ENCODE measurements at regions not wholly inside any gene's neighbourhood (a gene's known extent, or its start where the extent isn't known, plus 50 kb on each side); places are given as distances from the start of the nearest gene placed in this dataset.
A peak's percentile ranks its signal among the peaks of the same experiment; 100 is the strongest.

- H3K27ac Mint-ChIP-seq: no peak overlapping the region
- peaks cover 0 to 14% (median 4%) of the 10 kb centered on the region in 3 donors for H3K9me3 Mint-ChIP-seq
- H3K4me1 Mint-ChIP-seq: no peaks in the 10 kb centered on the region
- H3K27me3 Mint-ChIP-seq: no peaks in the 10 kb centered on the region
- no peaks in the 10 kb centered on the region for H3K36me3 Mint-ChIP-seq
- H3K4me3 Mint-ChIP-seq: no peak overlapping the region
These were observed 1781.9 kb upstream of the MIR17HG start for GRCh38 chr13:89565476-89566100.

- H3K4me1 Mint-ChIP-seq: peaks cover 0 to 2% (median 0%) of the 10 kb centered on the region in 3 donors
- peaks cover 0 to 17% (median 4%) of the 10 kb centered on the region in 3 donors for H3K9me3 Mint-ChIP-seq
- H3K27me3 Mint-ChIP-seq: no peaks in the 10 kb centered on the region
- no peak overlapping the region for H3K4me3 Mint-ChIP-seq
- H3K36me3 Mint-ChIP-seq: no peaks in the 10 kb centered on the region
- H3K27ac Mint-ChIP-seq: no peak overlapping the region
These were observed 1780.5 kb upstream of the MIR17HG start for GRCh38 chr13:89567025-89567424.

DNA sequence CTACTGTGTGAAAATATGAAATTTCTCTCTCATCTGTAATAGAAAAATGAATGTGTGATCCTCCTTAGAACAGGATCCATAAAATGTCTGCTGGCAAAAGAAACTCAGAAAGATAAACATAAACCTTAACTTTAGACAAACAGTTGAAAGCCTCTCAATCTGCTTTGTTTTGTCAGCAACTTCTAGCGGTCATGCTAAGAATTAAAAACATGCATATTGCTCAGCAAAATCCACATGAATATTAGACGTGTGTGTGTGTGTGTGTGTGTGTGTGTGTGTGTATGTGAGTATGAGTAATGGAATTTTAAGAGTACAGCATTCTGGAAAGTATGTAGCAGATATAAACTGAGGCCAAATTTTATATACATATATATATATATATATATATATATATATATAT, 1779.2 kb upstream of the MIR17HG start:
- H3K27ac Mint-ChIP-seq: no peak overlapping the region
- H3K9me3 Mint-ChIP-seq: peaks cover 0 to 12% (median 6%) of the 10 kb centered on the region in 3 donors
- no peaks in the 10 kb centered on the region for H3K36me3 Mint-ChIP-seq
- no peak overlapping the region for H3K4me3 Mint-ChIP-seq
- H3K27me3 Mint-ChIP-seq: no peaks in the 10 kb centered on the region
- peaks cover 0 to 2% (median 0%) of the 10 kb centered on the region in 3 donors for H3K4me1 Mint-ChIP-seq

GRCh38 chr13:89568746-89569145, 1778.7 kb upstream of the MIR17HG start:
- peaks cover 0 to 9% (median 6%) of the 10 kb centered on the region in 3 donors for H3K9me3 Mint-ChIP-seq
- H3K4me3 Mint-ChIP-seq: no peak overlapping the region
- H3K27me3 Mint-ChIP-seq: no peaks in the 10 kb centered on the region
- H3K36me3 Mint-ChIP-seq: no peaks in the 10 kb centered on the region
- no peak overlapping the region for H3K27ac Mint-ChIP-seq
- peaks cover 0 to 2% (median 0%) of the 10 kb centered on the region in 3 donors for H3K4me1 Mint-ChIP-seq

- Mint-ChIP-seq H3K27me3 (no peaks in the 10 kb centered on the region), H3K4me1 (peaks cover 0 to 2% (median 0%) of the 10 kb centered on the region in 3 donors), H3K4me3 (no peak overlapping the region), H3K9me3 (peaks cover 6 to 9% (median 7%) of the 10 kb centered on the region in 3 donors), H3K36me3 (no peaks in the 10 kb centered on the region), H3K27ac (no peak overlapping the region)
These were observed 1775.8 kb upstream of the MIR17HG start for GRCh38 chr13:89571676-89572075.

GRCh38 chr13:89574077-89574476, 1773.4 kb upstream of the MIR17HG start:
- Mint-ChIP-seq H3K36me3 (no peaks in the 10 kb centered on the region), H3K9me3 (peaks cover 7 to 9% (median 7%) of the 10 kb centered on the region in 3 donors), H3K4me1 (peaks cover 0 to 2% (median 0%) of the 10 kb centered on the region in 3 donors), H3K27me3 (no peaks in the 10 kb centered on the region), H3K4me3 (no peak overlapping the region), H3K27ac (no peak overlapping the region)

DNA sequence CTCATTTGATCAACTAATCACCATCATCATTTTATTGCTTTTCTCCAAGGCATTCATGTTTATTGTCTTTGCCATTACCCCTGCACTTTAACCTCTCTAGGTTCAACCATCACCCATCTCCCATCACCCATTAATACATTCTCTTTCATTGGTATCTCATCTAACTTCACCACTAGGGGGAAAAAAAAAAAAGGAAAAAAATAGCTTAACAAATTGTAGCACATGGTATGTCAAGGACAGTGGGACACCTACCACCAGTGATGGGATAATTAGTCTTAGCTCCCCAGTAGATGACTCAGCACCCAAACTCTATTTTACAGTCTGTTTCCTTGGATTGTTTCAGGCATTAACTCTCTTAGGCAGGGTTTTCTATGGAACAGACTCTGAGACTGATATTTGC, 1770.2 kb upstream of the MIR17HG start:
- no peaks in the 10 kb centered on the region for H3K36me3 Mint-ChIP-seq
- no peaks in the 10 kb centered on the region for H3K4me1 Mint-ChIP-seq
- peaks cover 7 to 8% (median 7%) of the 10 kb centered on the region in 3 donors for H3K9me3 Mint-ChIP-seq
- H3K4me3 Mint-ChIP-seq: no peak overlapping the region
- H3K27ac Mint-ChIP-seq: no peak overlapping the region
- no peaks in the 10 kb centered on the region for H3K27me3 Mint-ChIP-seq

DNA sequence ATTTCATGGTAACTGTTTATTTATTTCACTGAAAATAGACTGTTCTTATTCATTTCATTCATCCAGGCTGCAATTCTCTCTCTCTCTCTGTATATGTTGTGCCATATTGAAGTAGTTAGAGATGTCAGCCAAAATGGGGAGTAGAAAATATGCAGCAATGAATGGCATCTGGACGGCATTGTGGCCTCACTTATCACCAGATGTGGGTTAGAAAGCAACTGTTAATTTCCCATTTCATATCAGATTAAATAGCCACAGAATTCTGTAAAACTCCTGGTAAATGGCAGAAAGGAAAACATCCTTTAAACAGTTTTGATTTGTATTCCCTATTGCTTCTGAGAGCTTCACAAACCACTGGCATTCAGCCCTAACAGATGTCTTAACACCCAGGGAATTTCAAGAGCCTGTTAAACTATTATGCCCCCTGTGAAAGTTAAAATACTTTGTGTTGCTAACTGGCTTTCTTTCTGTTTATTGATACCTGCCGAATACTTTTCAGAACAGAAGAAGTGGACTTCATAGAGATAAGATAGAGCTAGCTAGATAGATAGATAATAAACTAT, 1763.3 kb upstream of the MIR17HG start:
- no peak overlapping the region for H3K4me3 Mint-ChIP-seq
- H3K36me3 Mint-ChIP-seq: no peaks in the 10 kb centered on the region
- no peaks in the 10 kb centered on the region for H3K27me3 Mint-ChIP-seq
- peaks cover 0 to 11% (median 1%) of the 10 kb centered on the region in 3 donors for H3K9me3 Mint-ChIP-seq
- H3K27ac Mint-ChIP-seq: no peak overlapping the region
- no peaks in the 10 kb centered on the region for H3K4me1 Mint-ChIP-seq

- Mint-ChIP-seq H3K27ac (no peak overlapping the region), H3K36me3 (no peaks in the 10 kb centered on the region), H3K4me1 (no peaks in the 10 kb centered on the region), H3K27me3 (no peaks in the 10 kb centered on the region), H3K4me3 (no peak overlapping the region), H3K9me3 (peaks cover 0 to 9% (median 6%) of the 10 kb centered on the region in 3 donors)
These were observed 1744.8 kb upstream of the MIR17HG start for GRCh38 chr13:89602655-89603054.

GRCh38 chr13:89603187-89603586, 1744.3 kb upstream of the MIR17HG start:
- H3K4me3 Mint-ChIP-seq: no peak overlapping the region
- no peaks in the 10 kb centered on the region for H3K4me1 Mint-ChIP-seq
- peaks cover 0 to 12% (median 6%) of the 10 kb centered on the region in 3 donors for H3K9me3 Mint-ChIP-seq
- no peaks in the 10 kb centered on the region for H3K27me3 Mint-ChIP-seq
- H3K27ac Mint-ChIP-seq: no peak overlapping the region
- H3K36me3 Mint-ChIP-seq: no peaks in the 10 kb centered on the region

- no peak overlapping the region for H3K27ac Mint-ChIP-seq
These were observed 1738.2 kb upstream of the MIR17HG start for GRCh38 chr13:89609318-89609717.

GRCh38 chr13:89610331-89610730, 1737.2 kb upstream of the MIR17HG start:
- peaks cover 8 to 14% (median 8%) of the 10 kb centered on the region in 3 donors for H3K9me3 Mint-ChIP-seq
- no peak overlapping the region for H3K4me3 Mint-ChIP-seq

More at GRCh38 chr13:89609318-89609717, 1738.2 kb upstream of the MIR17HG start:
- Mint-ChIP-seq H3K4me1 (no peaks in the 10 kb centered on the region), H3K36me3 (no peaks in the 10 kb centered on the region), H3K9me3 (peaks cover 8 to 14% (median 8%) of the 10 kb centered on the region in 3 donors), H3K27me3 (no peaks in the 10 kb centered on the region), H3K4me3 (no peak overlapping the region)

DNA sequence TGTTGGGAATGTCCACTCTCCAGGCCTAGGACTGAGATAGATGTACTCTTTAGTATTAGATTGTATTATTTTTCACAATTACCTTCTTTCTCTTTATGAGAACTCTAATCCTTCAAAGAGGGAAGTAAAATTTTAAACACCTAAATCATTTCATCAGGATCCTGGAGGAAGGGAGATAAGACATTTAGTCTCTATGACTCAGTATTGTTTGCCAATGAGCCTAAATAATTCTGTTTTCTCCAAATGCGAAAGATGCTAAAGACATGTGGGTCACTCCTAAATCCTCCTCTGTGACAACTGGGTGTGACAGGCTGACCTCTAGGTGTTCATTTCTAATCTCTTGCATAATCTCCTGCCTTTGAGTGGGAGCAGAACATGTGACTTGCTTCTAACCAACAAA, 1736.6 kb upstream of the MIR17HG start:
- no peak overlapping the region for H3K4me3 Mint-ChIP-seq
- H3K4me1 Mint-ChIP-seq: no peaks in the 10 kb centered on the region
- no peaks in the 10 kb centered on the region for H3K36me3 Mint-ChIP-seq
- no peaks in the 10 kb centered on the region for H3K27me3 Mint-ChIP-seq
- H3K9me3 Mint-ChIP-seq: peaks cover 8 to 11% (median 8%) of the 10 kb centered on the region in 3 donors
- H3K27ac Mint-ChIP-seq: no peak overlapping the region

More at GRCh38 chr13:89610331-89610730, 1737.2 kb upstream of the MIR17HG start:
- Mint-ChIP-seq H3K27me3 (no peaks in the 10 kb centered on the region), H3K27ac (no peak overlapping the region), H3K36me3 (no peaks in the 10 kb centered on the region), H3K4me1 (no peaks in the 10 kb centered on the region)

DNA sequence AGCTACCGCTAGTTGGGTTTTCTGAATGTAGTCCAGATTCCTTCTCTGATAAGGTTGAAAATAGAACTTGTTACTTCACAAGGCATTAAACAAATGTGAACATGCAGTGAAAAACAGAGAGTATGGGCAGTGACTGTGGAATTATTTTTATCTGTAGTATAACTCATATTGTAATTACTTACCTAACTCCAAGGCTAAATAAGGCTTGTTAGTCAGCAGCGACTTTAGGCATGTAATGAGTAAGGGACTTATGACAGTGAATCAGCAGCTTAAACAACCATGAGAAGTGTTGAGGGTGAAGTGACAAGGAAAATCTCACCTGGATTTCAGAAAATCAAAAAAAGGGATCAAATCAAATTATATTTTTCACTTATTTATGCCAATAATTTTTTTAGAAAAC, 1719.5 kb upstream of the MIR17HG start:
- Mint-ChIP-seq H3K27ac (no peak overlapping the region), H3K36me3 (no peaks in the 10 kb centered on the region), H3K27me3 (no peaks in the 10 kb centered on the region), H3K9me3 (peaks cover 0 to 22% (median 1%) of the 10 kb centered on the region in 3 donors), H3K4me3 (no peak overlapping the region), H3K4me1 (no peaks in the 10 kb centered on the region)

GRCh38 chr13:89628567-89628966, 1718.9 kb upstream of the MIR17HG start:
- no peak overlapping the region for H3K27ac Mint-ChIP-seq
- no peaks in the 10 kb centered on the region for H3K36me3 Mint-ChIP-seq
- H3K27me3 Mint-ChIP-seq: no peaks in the 10 kb centered on the region
- no peaks in the 10 kb centered on the region for H3K4me1 Mint-ChIP-seq
- peaks cover 0 to 22% (median 1%) of the 10 kb centered on the region in 3 donors for H3K9me3 Mint-ChIP-seq
- H3K4me3 Mint-ChIP-seq: peak overlapping the region in 1 of 4 donors; percentile 39

- Mint-ChIP-seq H3K27ac (no peak overlapping the region), H3K9me3 (peaks cover 4 to 17% (median 10%) of the 10 kb centered on the region in 3 donors), H3K4me1 (no peaks in the 10 kb centered on the region), H3K36me3 (no peaks in the 10 kb centered on the region), H3K27me3 (no peaks in the 10 kb centered on the region), H3K4me3 (no peak overlapping the region)
These were observed 1697.3 kb upstream of the MIR17HG start for GRCh38 chr13:89650226-89650625.
